ENCODE measurements at regions not wholly inside any gene's neighbourhood (a gene's known extent, or its start where the extent isn't known, plus 50 kb on each side); places are given as distances from the start of the nearest gene placed in this dataset.

GRCh38 chr13:22929381-22930126, 251.2 kb upstream of the SGCG start (continued):
- TF ChIP-seq REST (IDR thresholded peaks at IDR 0.05; ENCODE audit: low read depth, low read length) (no peak), TEAD4 (IDR thresholded peaks at IDR 0.05; ENCODE audit: borderline replicate concordance, insufficient read depth) (no peak)

- DNase-seq = no peak
- POLR2A ChIA-PET = no interaction called here
- Histone ChIP-seq H2AFZ (ENCODE audit: low read depth) (no peak overlapping the region), H3K79me2 (ENCODE audit: insufficient read depth) (no peaks in the 10 kb centered on the region), H3K27me3 (ENCODE audit: insufficient read depth) (no peaks in the 10 kb centered on the region; the same call in 1 of the 2 replicates), H3K4me2 (no peak overlapping the region), H3K36me3 (replicated peaks in 1 of 2; ENCODE audit: control insufficient read depth in 1 of 2, insufficient read depth in 2 of 2, low read length in 1 of 2) (no peaks in the 10 kb centered on the region), H3K27ac (ENCODE audit: low read depth in 2 of 2, low read length in 1 of 2) (no peak overlapping the region), H3K9ac (no peak overlapping the region), H3K4me1 (ENCODE audit: control insufficient read depth in 1 of 2, insufficient read depth in 2 of 2, low read depth in 1 of 2, low read length in 1 of 2) (no peaks in the 10 kb centered on the region), H3K9me2 (no peaks in the 10 kb centered on the region), H4K20me1 (ENCODE audit: insufficient read depth) (no peaks in the 10 kb centered on the region), H3F3A (replicated peaks; ENCODE audit: insufficient read depth) (no peaks in the 10 kb centered on the region), H3K4me3 (ENCODE audit: low read depth in 2 of 2, low read length in 1 of 2) (no peak overlapping the region), H3K9me3 (no peaks in the 10 kb centered on the region)
- 0% methylated on average over 1 of the region's 1 CpG for WGBS (ENCODE audit: low lambda C conversion rate)
- CTCF ChIA-PET = no interaction called here
- TF ChIP-seq REST (IDR thresholded peaks at IDR 0.05; ENCODE audit: low read depth, low read length) = no peak
- TF ChIP-seq EZH2phosphoT487 (IDR thresholded peaks at IDR 0.05; ENCODE audit: borderline replicate concordance, low read depth) = no peak
- TF ChIP-seq, protein P1, sequence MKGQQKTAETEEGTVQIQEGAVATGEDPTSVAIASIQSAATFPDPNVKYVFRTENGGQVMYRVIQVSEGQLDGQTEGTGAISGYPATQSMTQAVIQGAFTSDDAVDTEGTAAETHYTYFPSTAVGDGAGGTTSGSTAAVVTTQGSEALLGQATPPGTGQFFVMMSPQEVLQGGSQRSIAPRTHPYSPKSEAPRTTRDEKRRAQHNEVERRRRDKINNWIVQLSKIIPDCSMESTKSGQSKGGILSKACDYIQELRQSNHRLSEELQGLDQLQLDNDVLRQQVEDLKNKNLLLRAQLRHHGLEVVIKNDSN (IDR thresholded peaks at IDR 0.05; ENCODE audit: borderline replicate concordance, low read depth) = no peak
- TF ChIP-seq RAD21 (IDR thresholded peaks at IDR 0.05; ENCODE audit: low read length) = no peak
- TF ChIP-seq, protein P2, sequence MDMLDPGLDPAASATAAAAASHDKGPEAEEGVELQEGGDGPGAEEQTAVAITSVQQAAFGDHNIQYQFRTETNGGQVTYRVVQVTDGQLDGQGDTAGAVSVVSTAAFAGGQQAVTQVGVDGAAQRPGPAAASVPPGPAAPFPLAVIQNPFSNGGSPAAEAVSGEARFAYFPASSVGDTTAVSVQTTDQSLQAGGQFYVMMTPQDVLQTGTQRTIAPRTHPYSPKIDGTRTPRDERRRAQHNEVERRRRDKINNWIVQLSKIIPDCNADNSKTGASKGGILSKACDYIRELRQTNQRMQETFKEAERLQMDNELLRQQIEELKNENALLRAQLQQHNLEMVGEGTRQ (IDR thresholded peaks at IDR 0.05; ENCODE audit: borderline replicate concordance, low read depth, low read length) = no peak
- TF ChIP-seq SMC3 (IDR thresholded peaks at IDR 0.05; ENCODE audit: low read depth, low read length) = no peak
- TF ChIP-seq RXRA (IDR thresholded peaks at IDR 0.05; ENCODE audit: borderline replicate concordance, low read depth) = no peak
- no peak for TF ChIP-seq ELF1 (IDR thresholded peaks at IDR 0.05)
- no peak for TF ChIP-seq NFIC (IDR thresholded peaks at IDR 0.05; ENCODE audit: borderline replicate concordance)
- no peak for TF ChIP-seq TCF12 (IDR thresholded peaks at IDR 0.05)
- no peak for TF ChIP-seq POLR2AphosphoS5 (IDR thresholded peaks at IDR 0.05; ENCODE audit: low read depth, low read length)
- TF ChIP-seq RCOR1 (IDR thresholded peaks at IDR 0.05; ENCODE audit: low read length) = no peak
- TF ChIP-seq TEAD4 (IDR thresholded peaks at IDR 0.05; ENCODE audit: borderline replicate concordance, insufficient read depth) = no peak
- no peak for TF ChIP-seq MAX (IDR thresholded peaks at IDR 0.05; ENCODE audit: low read depth)
- no peak for TF ChIP-seq TAF1 (IDR thresholded peaks at IDR 0.05; ENCODE audit: borderline replicate concordance, low read depth, low read length)
- no peak for TF ChIP-seq ZBTB33 (IDR thresholded peaks at IDR 0.05; ENCODE audit: borderline replicate concordance, low read depth)
- TF ChIP-seq PBX3 (IDR thresholded peaks at IDR 0.05) = no peak
- no peak for TF ChIP-seq GABPA (IDR thresholded peaks at IDR 0.05; ENCODE audit: low read depth)
These were observed 249.2 kb upstream of the SGCG start for GRCh38 chr13:22931576-22931975.

Measured in SK-N-SH (cell line).